RPMI8226 (cell line): ENCODE measurements at regions not wholly inside any gene's neighbourhood (a gene's known extent, or its start where the extent isn't known, plus 50 kb on each side); places are given as distances from the start of the nearest gene placed in this dataset.

ENCODE experiments used
- DNase-seq: peaks from one replicate; pipeline ENCODE4 v3.0.0-alpha.2; 2015

DNA sequence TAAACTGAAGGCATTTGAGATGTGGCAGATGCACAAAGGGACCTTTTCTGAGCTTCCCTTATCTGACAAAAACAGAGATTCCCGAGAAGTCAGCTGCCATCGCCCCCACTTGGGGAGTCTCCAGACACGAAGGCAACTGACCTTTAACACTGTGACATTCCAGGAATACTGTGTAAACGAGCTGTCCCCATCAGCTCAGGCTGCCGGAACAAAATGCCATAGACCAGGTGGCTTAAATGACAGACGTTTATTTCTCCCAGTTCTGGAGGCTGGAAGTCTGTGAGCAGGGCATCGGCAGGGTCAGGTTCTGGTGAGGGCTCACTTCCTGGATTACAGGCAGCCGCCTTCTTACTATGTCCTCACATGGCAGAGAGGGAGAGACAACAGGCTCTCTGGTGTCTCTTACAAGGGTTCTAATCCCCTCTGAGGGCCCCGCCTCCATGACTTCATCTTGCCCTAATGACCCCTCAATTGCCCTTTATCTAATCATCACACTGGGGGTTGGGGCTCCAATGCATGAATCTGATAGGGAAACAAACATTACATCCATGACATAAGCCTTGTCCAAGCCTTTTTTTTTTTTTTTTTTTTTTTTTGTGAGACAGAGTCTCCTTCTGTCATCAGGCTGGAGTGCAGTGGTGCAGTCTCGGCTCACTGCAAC, 178.5 kb upstream of the RPL38 start:
- no peak for DNase-seq

DNA sequence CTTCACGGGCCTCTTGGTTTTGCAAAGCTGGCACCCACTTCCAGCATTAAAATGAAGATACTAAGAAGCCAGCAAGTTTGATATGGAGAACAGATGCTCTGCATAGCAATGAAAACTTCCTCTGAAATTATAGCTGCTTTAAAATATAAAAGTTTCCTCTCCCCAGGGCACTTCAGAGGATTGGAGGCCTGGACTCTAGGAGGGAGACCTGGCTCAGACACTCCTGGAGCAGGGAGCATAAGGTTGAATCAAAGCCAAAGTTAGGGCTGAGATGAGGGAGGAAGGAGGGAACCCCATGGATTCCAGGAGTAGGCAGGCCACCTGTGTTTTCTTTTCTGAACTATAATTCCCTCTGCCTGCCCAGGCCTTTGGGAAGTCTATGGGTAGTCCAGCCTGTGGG, 176.0 kb upstream of the RPL38 start:
- no peak for DNase-seq

DNA sequence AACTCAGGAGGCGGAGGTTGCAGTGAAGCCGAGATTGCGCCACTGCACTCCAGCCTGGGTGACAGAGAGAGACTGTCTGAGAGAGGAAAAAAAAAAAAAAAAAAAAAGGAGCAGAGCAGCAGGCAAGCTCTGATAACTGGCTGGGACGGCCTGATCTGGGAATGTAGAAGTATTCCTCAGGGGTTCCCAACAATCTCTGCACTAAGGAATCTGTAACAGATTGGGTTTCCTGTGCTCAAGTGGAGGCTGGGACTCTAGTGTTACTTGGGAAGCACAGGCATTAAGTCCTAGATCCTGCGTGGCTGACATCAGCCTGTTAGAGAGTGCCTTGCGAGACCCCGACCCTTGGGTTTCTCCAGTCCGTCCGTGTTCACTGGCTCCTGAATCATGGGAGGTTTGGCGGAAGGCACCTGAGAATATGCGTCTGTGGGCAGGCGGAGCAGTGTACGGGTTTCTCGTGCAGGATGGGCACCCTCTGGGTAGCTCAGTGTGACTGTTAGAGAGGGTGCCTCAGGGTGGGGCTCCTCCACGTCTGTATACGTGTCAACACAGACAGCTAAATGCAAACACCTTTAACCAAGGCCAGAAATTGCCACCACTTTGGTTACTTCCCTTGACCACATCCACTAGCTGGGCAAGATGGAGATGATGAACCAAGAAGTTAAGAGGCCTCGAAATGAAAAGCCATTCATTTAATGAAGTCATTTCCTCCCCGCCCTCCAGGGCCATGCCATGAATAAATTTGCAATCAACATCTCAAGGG, 174.9 kb upstream of the RPL38 start:
- DNase-seq, result no peak

DNA sequence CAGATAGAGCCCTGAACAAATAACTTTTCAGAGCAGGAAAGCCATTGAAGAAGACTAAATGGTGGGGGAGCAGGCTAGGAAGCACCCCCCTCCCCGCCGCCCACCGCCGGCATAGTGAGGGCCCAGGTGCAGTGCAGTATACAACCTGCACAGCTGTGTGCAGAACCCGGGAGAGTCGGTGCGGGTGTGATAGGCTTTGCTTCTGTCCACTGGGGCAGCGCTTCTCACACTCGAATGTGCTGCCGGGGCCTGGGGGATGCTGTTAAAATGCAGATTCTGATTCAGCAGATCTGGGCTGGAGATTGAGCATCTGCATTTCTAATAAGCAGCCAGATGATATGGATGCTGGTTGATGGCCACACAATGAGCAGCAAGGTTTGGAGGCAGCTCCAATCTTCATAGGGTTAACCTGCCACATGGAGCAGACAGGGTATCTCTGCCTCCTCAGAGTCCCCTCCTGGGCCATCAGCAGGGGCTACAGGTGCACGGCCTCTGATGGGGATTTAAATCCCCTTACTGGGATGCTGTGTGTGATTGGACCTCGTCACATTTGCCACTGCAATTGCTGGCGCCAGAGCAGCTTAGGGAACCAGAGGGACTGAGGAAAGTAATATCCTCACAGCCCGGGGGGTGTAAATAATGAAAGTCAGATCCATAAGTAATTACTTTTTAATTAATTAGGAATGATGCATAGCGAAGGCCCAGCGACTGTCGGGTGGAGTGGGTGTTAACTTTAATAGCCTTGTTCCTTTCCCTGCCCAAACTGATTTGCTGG, 172.0 kb upstream of the RPL38 start:
- DNase-seq, result no peak

DNA sequence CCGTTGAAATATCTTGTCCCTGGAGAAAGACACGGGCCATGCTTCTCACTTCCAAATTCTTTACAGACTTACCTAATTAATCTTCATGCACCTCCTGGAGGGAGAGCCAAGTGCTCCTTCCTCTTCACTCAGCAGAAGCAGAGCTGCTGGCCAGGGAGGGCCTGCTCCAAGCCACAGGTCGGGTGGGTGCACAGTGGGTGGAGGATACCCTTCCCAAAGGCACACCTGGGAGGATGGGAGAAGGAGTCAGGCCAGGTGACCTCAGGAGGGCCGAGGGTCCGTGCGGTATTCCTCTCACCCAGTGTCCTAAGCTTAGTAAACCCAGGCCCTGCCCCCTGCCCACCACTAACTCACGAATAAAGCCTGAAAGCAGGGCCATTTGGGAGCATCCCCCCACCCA, 171.3 kb upstream of the RPL38 start:
- DNase-seq, result no peak

DNA sequence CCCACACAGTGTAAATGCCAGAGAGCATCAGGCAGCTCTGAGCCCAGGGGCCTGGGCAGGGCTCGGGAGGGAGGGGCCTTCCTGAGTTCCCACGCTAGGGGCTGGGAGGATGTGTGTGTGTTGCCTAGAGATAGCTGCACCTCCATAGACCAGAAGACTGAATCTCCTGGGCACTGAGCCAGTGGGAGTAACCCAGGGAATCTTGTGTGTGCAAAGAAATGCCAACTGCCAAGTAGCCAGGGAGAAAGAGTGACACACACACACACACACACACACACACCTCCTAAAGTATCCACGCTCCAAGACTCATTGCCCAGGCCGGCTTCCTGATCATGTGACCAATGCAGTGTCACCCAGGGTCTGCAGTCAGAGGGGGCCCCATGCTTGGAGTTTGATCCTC, 166.2 kb upstream of the RPL38 start:
- DNase-seq, result no peak

DNA sequence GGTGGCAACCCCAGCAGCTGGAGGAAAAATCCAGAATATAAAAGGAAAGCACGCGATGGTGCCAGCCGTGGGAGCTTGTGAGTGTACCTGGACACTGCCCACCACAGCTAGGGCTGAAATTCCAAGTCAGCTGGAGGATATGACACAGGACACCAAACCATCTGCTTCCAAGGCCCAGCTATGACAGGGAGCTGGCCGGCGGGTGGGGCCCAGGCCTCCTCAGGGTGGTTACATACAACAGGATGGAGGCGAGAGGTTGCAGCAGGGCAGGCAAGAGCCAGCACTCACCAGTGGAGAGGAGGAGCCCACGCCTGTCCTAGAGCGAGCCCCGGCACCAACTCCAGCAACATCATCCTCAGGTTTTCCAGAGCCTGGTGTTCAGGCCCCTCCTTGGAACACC, 163.2 kb upstream of the RPL38 start:
- no peak for DNase-seq

DNA sequence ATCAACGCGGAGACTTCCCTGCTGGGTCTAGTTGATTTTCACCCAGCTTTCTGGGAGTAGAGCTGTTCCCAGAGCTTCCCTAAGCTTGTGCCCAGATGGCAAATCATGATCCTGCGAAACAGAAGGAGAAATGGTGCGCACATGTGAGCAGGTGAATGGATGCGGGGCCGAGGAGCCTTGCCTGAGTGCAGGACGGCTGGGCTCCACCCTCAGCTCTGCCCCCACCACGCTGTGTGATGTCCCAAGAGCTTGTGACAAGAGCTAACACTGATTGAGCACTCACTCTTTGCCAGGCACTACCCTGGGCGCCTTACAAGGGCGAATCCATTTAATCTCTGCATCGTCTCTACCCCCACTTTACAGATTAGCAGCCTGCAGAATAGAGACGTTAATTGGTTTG, 162.7 kb upstream of the RPL38 start:
- DNase-seq, result no peak

DNA sequence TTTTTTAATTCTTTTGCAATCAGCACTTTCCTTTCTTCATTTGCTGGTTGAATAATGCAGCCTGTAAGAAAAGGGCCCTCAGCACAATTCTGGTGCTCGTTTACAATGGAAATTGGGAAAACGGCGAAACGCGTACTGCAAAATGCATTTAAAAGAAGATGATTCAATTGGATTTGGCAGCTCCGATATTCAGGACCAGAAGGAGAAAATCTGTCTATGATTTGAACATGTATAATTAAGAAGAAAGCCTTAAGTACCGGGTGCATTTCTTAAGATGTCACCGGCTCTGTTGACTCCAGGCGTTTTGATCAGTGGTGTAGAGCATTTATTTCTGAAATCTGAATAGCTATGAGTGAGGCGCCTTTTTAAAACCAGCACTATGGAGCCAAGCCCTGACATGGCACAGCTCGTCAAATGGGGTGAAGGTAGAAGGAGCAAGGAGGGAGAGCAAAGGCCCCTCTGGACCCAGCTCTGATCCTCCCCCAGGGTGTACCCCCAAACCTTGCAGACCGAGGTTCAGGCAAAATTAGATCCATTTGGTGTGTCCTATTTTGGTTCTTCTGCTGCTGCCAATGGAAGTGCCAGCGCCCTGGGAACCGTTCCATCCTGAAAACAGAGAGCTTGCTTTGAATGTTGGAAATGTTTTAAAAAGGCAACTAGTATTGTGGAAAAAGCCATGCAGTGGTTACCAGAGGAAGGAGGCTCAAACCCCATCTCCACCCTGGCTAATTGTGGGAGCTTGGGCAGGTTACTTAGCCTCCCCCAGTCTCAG, 161.4 kb upstream of the RPL38 start:
- no peak for DNase-seq

DNA sequence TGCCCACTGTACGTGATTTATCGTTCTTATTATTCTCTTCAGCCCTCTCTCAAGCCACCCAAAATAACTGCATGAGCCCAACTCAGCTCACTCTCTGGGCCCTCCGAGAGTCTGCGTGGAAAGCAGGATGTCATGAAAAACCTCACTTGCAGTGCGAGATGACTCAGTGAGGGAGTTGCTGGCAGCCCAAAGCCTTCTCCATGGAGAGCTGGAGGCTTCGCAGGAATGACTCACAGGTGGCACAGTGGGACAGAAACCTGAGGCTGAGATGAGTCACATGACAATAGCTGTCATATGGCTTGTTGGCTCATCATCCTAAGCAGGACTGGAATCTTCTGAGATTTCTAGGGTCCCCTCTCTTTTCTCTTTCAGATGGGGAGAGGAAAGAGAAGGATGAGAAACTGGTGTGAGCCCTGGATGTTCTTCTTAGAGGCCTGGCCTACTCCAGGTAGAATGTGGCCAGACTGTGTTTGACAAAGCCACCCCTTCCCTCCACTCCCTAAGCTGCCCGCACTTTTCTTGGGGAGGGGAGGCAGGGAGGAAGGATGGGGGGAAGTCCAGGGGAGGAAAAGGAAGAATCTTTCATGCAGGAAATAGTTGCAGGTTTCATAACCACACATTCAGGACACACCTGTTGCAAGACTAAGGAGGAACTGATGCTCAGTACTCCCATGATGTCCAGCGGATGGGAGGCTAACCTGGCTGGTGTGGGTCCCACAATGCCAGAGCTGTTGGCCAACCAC, 160.6 kb upstream of the RPL38 start:
- DNase-seq, result no peak

DNA sequence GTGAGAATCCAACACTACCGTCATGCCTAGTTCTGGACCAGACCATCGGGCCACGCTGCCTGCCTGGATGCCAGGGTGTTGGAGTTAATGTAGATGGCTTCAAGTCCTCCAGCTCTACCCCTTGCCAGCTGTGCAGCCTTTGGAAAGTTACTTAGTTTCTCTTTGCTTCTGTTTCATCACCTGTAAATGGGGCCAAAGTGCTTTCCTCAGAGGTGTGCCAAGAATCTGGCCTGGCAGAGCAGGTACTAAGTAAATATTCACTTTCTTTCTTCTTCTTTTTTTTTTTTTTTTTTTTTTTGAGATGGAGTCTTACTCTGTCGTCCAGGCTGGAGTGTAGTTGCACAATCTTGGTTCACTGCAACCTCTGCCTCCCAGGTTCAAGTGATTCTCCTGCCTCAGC, 159.5 kb upstream of the RPL38 start:
- no peak for DNase-seq

DNA sequence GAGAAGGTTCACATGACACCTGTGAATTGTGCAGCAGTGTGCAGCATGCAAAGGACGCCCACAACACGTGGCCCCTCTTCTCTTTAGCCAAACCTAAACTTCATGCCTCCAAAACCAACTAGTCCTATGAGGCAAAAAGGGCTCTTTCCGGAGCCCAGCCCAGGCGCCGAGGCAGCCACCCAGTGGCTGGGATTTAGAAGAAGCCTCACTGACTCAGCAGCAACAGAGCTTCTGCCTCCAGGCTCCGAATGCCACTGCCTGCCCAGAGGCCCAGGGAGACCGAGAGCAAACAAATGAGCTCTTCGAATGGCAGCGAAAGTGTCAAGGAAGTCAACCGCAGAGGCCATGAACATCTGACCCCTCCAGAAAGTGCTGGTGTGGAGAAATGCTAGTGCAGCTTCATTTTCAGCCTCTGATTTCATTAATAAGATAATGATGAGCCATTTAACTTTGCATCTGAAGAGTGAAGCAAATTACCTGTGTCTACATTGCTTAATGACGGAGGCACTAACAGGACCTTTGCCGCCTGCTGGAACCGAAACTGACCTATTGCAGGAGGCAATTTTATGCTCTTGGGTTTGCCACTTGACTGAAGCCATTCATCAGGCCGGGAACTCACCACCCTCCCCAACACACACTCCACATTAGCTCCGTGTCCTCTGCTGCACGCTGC, 157.7 kb upstream of the RPL38 start:
- peak; percentile 60 for DNase-seq

DNA sequence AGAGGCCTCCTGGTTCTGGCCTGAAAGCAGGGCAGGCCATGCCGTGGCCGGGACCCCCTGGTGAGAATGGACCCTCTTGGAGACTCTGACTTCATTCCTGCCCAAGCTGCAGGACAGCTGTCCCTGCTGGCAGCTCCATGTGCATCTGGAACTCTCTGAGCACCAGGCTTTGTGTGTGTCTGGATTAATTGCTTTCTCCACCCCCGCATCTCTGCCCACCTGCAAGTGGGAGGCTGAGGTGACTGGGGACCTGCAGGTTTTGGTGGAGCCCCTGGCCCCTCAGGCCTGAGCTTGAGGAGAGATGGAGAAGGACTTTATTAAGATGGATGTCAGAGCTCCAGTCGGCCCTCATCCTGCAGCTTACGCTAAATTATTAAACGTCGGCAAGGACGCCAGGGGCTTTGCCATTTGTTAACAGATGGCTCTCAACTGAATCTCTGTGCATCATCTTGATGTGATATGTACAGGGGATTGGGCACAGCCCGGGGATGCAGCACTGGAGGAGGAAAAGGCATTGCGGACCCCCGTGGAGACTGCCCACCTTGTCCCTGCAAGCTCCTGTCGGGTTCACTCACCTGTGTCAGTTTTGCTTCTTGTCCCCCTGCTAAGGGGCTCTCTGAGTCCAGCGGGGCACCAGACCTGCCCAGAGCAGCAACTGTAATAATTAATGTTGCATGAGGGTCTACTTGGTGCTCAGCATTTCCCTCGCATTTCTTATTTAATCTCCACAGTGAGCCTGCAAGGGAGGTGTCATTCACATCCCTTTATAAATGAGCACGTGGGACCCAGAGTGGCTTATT, 154.1 kb upstream of the RPL38 start:
- no peak for DNase-seq

DNA sequence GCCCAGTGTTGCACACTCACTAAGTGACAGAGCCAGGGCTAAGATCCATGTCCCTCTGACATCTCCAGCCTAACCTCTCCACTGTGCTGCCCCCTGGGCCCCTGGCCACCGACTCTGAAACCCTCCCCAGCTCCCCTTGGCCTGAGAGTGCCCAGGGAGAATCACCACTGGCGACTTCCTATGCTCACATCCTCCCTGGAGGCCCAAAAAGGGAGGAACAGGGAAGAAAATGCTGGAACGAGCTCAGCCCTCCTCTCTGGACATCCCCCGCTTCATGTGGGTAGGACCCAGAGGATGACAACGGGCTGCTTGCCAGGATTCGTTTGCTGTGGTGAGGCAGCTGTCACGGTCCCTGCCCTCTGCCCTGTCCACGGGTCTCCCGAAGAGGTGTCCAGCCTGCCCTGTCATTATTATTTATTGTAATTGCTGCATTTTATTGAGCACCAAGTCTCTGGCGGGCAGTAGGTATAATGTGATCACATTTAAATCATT, 153.5 kb upstream of the RPL38 start:
- DNase-seq, result no peak

DNA sequence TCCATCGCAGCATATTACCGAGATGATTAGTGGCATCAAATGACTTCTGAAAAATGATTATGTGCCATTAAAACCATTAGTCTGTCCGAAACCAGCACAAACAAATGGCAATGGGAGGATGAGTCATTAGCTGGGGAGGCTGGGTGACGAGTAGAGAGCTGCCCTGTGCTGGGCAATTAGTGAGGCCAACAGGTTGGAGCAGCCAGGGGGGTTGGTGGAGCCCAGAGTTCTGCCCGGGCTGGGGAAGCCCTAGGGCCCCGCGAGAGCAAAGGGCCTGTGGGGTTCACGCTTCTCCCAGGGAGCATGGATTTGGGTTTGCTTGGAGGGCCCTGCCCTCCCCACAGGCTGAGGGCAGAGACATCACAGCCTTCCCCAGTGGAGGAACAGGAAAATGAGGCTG, 152.1 kb upstream of the RPL38 start:
- DNase-seq, result no peak

DNA sequence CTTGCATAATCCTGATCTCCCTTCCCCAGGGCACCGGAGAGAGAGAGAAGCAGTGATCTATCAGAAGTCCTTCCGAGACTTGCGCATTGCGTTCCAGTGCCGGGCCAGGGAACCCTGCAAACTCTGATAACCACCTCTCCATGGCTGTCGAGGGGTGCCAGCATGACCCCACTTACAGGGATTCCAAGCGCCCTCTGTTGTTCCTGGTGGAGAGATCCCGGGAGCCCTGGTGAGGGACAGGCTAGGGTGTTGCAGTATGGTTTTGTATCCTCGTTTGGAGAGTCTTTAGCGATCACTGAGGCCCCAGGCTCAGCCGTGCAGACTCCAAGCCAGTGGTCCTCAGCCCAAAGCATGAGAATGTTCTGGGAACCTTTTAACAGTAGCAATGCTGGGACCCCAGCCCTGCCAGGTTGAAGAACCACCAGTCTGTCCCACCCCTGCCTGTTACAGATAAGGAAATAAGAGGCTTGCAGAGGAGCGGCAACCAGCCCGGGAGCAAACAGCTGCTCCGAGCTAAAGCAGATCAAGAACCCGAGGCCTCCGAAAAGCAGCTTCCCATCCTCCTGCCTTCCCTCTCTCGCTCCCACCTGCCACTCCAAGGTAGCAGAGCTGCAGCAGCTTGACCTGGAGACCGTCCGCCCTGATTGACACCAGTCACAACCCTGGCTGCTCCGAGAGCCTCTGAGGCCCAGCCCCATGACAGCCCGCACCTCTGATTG, 150.3 kb upstream of the RPL38 start:
- DNase-seq, result no peak

DNA sequence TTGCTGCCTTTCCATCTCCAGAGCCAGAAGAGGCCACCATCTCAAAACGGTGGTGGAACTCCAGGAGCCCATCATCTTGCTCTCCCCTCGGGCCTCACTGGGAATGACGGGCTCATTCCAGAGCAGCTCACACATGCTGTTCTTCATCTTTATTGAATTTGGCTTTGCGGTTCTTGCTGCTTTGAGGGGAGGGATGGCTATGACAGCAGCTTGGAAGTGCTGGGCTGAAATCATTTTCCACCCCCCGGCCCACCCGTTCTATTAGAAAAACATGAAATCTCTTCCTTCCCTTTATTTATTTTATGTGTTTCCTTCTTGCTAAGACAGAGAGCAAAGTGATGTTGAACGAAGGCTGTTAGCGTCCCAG, 149.8 kb upstream of the RPL38 start:
- DNase-seq, result no peak

DNA sequence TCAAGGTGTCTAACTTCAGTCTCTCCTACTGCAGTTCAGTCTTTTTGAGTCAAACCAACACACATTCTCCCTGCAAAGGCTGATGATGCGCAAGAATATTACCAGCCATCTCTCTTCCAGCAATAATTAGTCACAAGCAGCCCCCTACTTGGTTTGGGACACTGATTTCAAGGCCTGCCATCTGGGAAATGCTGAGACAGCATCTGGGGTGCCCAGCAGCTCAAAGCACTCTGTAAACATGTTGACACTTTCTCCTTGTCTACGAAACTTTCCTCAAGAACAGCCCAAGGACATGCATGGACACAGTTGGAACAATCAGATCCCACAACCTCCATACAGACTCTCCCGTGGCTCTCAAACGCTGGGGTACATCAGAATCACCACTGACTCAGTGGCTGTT, 149.2 kb upstream of the RPL38 start:
- DNase-seq, result no peak

DNA sequence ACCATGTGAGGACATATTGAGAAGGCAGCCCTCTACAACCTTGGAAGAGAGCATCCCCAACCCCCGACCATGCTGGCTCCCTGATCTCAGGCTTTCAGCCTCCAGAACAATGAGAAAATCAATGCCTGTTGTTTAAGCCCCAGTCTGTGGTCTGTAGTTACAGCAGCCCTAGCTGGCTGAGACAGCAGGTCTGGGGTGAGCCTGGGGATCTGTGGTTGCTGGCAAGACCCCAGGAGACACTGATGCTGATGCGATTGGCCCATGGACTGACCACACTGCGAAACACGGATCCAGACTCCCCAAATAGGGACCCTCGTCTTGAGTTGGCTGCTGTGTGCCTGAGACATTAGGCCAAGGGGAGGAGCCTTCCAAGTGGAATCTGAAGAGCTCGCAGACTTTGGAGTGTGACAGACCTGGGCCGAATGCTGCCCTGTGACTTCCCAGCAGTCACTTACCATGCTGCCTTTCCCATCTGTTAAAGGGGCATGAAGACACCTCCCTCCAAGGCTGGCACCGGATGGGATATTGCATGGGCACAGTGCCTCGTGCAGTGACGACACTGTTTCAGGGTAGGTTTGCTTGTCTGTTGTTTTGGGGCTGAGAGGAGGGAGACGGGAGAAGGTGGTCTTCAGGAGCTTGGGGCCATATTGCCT, 147.8 kb upstream of the RPL38 start:
- DNase-seq, result no peak
